Vagina (tissue), 2 donors: ENCODE measurements at regions not wholly inside any gene's neighbourhood (a gene's known extent, or its start where the extent isn't known, plus 50 kb on each side); places are given as distances from the start of the nearest gene placed in this dataset.

ENCODE experiments used
- CTCF ChIP-seq, 3 experiments: fragments of 450-650 bp in 2 of 3; fragments of 200-600 bp in 1 of 3; sonication (generic) in 1 of 3; IDR thresholded peaks; one replicate each; pipeline ENCODE4 v1.5.1; 2017 to 2019; ENCODE audit warnings: antibody characterized with exemption in 3 of 3, mild to moderate bottlenecking in 2 of 3, moderate library complexity in 2 of 3
- POLR2A ChIP-seq, 2 donors: fragments of 450-650 bp; IDR thresholded peaks; one replicate each; pipeline ENCODE4 v1.6.1; 2017; ENCODE audit warnings: antibody characterized with exemption in 2 of 2, mild to moderate bottlenecking in 2 of 2, moderate library complexity in 2 of 2
- POLR2AphosphoS5 ChIP-seq, 2 donors: sonication (generic); formaldehyde crosslinking; IDR thresholded peaks; one replicate each; pipeline ENCODE4 v1.9.0; 2017; ENCODE audit warnings: antibody characterized with exemption in 2 of 2, mild to moderate bottlenecking in 2 of 2, low read depth in 1 of 2; ENCODE audit not compliant: insufficient read depth in 1 of 2

GRCh38 chr6:141364232-141364631 is 768.5 kb upstream of the GJE1 start:
- TF ChIP-seq CTCF (IDR thresholded peaks at IDR 0.05) (no peak), POLR2AphosphoS5 (IDR thresholded peaks at IDR 0.05; ENCODE audit: insufficient read depth in 1 of 2, low read depth in 1 of 2) (no peak), POLR2A (IDR thresholded peaks at IDR 0.05) (no peak)
